ENCODE measurements at regions not wholly inside any gene's neighbourhood (a gene's known extent, or its start where the extent isn't known, plus 50 kb on each side); places are given as distances from the start of the nearest gene placed in this dataset.

- TF ChIP-seq CTCF (IDR thresholded peaks at IDR 0.05 in 2 of 3, conservative IDR thresholded peaks at IDR 0.05 in 1 of 3; ENCODE audit: borderline replicate concordance in 1 of 3, insufficient read depth in 1 of 3, low read depth in 2 of 3, low read length in 2 of 3) (no peak), RAD21 (IDR thresholded peaks at IDR 0.05; ENCODE audit: low read depth) (no peak), CBX3 (IDR thresholded peaks at IDR 0.05; ENCODE audit: low read depth) (no peak), YY1 (IDR thresholded peaks at IDR 0.05; ENCODE audit: extremely low read depth, insufficient replicate concordance, low read depth, low read length) (no peak), FOSL1 (IDR thresholded peaks at IDR 0.05; ENCODE audit: low read depth) (no peak), POLR2AphosphoS5 (IDR thresholded peaks at IDR 0.05; ENCODE audit: low read depth, low read length) (no peak), JUND (IDR thresholded peaks at IDR 0.05) (no peak), POLR2A (IDR thresholded peaks at IDR 0.05; ENCODE audit: borderline replicate concordance, extremely low read depth, insufficient read depth, insufficient read length) (no peak)
Measured at GRCh38 chr5:108617467-108618435, 129.9 kb upstream of the FER start.
